HG03565 (cell line): ENCODE measurements at regions not wholly inside any gene's neighbourhood (a gene's known extent, or its start where the extent isn't known, plus 50 kb on each side); places are given as distances from the start of the nearest gene placed in this dataset.
"Not testable (repeated sequence)": the region's sequence is repeated elsewhere in the genome, so short reads cannot be mapped to it uniquely, and the experiment has no call there.

ENCODE experiments used
- ATAC-seq: cut with Tn5 transposase; IDR thresholded peaks from one replicate; pipeline ENCODE4 v1.9.1; 2021; ENCODE audit warnings: mild to moderate bottlenecking, moderate library complexity; ENCODE audit not compliant: unreplicated experiment

GRCh38 chr14:84074626-84075025, 1455.3 kb upstream of the FLRT2 start:
- ATAC-seq: no peak

GRCh38 chr14:84080944-84081343, 1449.0 kb upstream of the FLRT2 start:
- ATAC-seq: no peak

- no peak for ATAC-seq
Measured at GRCh38 chr14:84084056-84084630, 1445.8 kb upstream of the FLRT2 start.

- ATAC-seq: no peak
Measured at GRCh38 chr14:84085493-84085892, 1444.5 kb upstream of the FLRT2 start.

- no peak for ATAC-seq
Measured at GRCh38 chr14:84086714-84087113, 1443.2 kb upstream of the FLRT2 start.

GRCh38 chr14:84087986-84088531, 1441.9 kb upstream of the FLRT2 start:
- no peak for ATAC-seq

GRCh38 chr14:84090837-84091236, 1439.1 kb upstream of the FLRT2 start:
- no peak for ATAC-seq

GRCh38 chr14:84095681-84096080, 1434.3 kb upstream of the FLRT2 start:
- no peak for ATAC-seq

- ATAC-seq: no peak
Measured at GRCh38 chr14:84098261-84098660, 1431.7 kb upstream of the FLRT2 start.

GRCh38 chr14:84099560-84099959, 1430.4 kb upstream of the FLRT2 start:
- not testable (repeated sequence) for ATAC-seq

- ATAC-seq: no peak
Measured at GRCh38 chr14:84107835-84108343, 1422.1 kb upstream of the FLRT2 start.

GRCh38 chr14:84108746-84109457, 1421.0 kb upstream of the FLRT2 start:
- ATAC-seq: no peak

GRCh38 chr14:84112589-84112988, 1417.4 kb upstream of the FLRT2 start:
- no peak for ATAC-seq

GRCh38 chr14:84125676-84126075, 1404.3 kb upstream of the FLRT2 start:
- ATAC-seq: no peak

GRCh38 chr14:84127495-84127894, 1402.4 kb upstream of the FLRT2 start:
- no peak for ATAC-seq

- no peak for ATAC-seq
Measured at GRCh38 chr14:84128050-84128449, 1401.9 kb upstream of the FLRT2 start.

GRCh38 chr14:84129007-84129406, 1400.9 kb upstream of the FLRT2 start:
- ATAC-seq: no peak

- ATAC-seq: no peak
Measured at GRCh38 chr14:84129941-84130340, 1400.0 kb upstream of the FLRT2 start.

- no peak for ATAC-seq
Measured at GRCh38 chr14:84131924-84132323, 1398.0 kb upstream of the FLRT2 start.

GRCh38 chr14:84144166-84144565, 1385.8 kb upstream of the FLRT2 start:
- ATAC-seq: no peak

GRCh38 chr14:84152452-84152851, 1377.5 kb upstream of the FLRT2 start:
- no peak for ATAC-seq

- no peak for ATAC-seq
Measured at GRCh38 chr14:84162633-84163032, 1367.3 kb upstream of the FLRT2 start.
